ENCODE measurements at regions not wholly inside any gene's neighbourhood (a gene's known extent, or its start where the extent isn't known, plus 50 kb on each side); places are given as distances from the start of the nearest gene placed in this dataset.
"Not testable (repeated sequence)": the region's sequence is repeated elsewhere in the genome, so short reads cannot be mapped to it uniquely, and the experiment has no call there.

GRCh38 chr1:105093893-105094292 is 1344.2 kb downstream of the AMY1C start:
- TF ChIP-seq, protein P1, sequence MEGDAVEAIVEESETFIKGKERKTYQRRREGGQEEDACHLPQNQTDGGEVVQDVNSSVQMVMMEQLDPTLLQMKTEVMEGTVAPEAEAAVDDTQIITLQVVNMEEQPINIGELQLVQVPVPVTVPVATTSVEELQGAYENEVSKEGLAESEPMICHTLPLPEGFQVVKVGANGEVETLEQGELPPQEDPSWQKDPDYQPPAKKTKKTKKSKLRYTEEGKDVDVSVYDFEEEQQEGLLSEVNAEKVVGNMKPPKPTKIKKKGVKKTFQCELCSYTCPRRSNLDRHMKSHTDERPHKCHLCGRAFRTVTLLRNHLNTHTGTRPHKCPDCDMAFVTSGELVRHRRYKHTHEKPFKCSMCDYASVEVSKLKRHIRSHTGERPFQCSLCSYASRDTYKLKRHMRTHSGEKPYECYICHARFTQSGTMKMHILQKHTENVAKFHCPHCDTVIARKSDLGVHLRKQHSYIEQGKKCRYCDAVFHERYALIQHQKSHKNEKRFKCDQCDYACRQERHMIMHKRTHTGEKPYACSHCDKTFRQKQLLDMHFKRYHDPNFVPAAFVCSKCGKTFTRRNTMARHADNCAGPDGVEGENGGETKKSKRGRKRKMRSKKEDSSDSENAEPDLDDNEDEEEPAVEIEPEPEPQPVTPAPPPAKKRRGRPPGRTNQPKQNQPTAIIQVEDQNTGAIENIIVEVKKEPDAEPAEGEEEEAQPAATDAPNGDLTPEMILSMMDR (IDR thresholded peaks at IDR 0.05): not testable (repeated sequence)
- TF ChIP-seq ZFX (IDR thresholded peaks at IDR 0.05; ENCODE audit: borderline replicate concordance): not testable (repeated sequence)
